Heart right ventricle (tissue), 16 donors: ENCODE measurements at regions not wholly inside any gene's neighbourhood (a gene's known extent, or its start where the extent isn't known, plus 50 kb on each side); places are given as distances from the start of the nearest gene placed in this dataset.

Source experiments
- ATAC-seq, 8 donors: fragments of 200-7000 bp; cut with Tn5 transposase; one replicate each; pipeline ENCODE4 v1.9.1; 2020; ENCODE audit warnings: mild to moderate bottlenecking in 8 of 8, moderate library complexity in 8 of 8, moderate number of reproducible peaks in 1 of 8
- DNase-seq, 2 donors: peaks; one replicate each; pipeline ENCODE4 v3.0.0-alpha.2; 2020
- H3K27ac ChIP-seq, 10 donors: fragments of 200-600 bp; sonication (generic) in 2 of 10; one replicate each; pipeline versions ENCODE4 v1.5.0 to v1.8.0; 2020 to 2022; ENCODE audit warnings: mild to moderate bottlenecking in 3 of 10
- H3K27me3 ChIP-seq, 7 donors: fragments of 200-600 bp; one replicate each; pipeline ENCODE4 v1.8.0; 2021 to 2022; ENCODE audit warnings: mild to moderate bottlenecking in 2 of 7
- H3K36me3 ChIP-seq, 9 donors: fragments of 200-600 bp; sonication (generic) in 1 of 9; one replicate each; pipeline versions ENCODE4 v1.5.0 to v1.8.0; 2020 to 2022; ENCODE audit warnings: mild to moderate bottlenecking in 2 of 9
- H3K4me1 ChIP-seq, 9 donors: fragments of 200-600 bp; sonication (generic) in 1 of 9; one replicate each; pipeline versions ENCODE4 v1.5.0 to v1.8.0; 2020 to 2022; ENCODE audit warnings: mild to moderate bottlenecking in 4 of 9
- H3K4me3 ChIP-seq, 10 donors: fragments of 200-600 bp; sonication (generic) in 2 of 10; one replicate each; pipeline versions ENCODE4 v1.5.0 to v1.8.0; 2020 to 2022; ENCODE audit warnings: mild to moderate bottlenecking in 7 of 10, moderate library complexity in 2 of 10
- H3K9me3 ChIP-seq, 11 donors: fragments of 200-600 bp in 10 of 11; sonication (generic) in 2 of 11; one replicate each; pipeline versions ENCODE4 v1.5.0 to v1.8.0; 2013 to 2022; ENCODE audit warnings: mild to moderate bottlenecking in 2 of 11, control low read depth in 1 of 11, moderate library complexity in 1 of 11
- WGBS, 2 donors: extraction: QIAGEN DNeasy Blood & Tissue Kit; methylation state at CpG; one replicate each; pipeline ENCODE4 v1.1.7; 2013; ENCODE audit warnings: inconsistent platforms in 1 of 2; 5-methylcytosine and 5-hydroxymethylcytosine counted together
- intact Hi-C, 10 donors: fragments of 100-400 bp; cut with DNase I; formaldehyde crosslinking; loops; one replicate each; pipeline versions ENCODE4 v1.11.1 to v1.14.2; 2022
- TF ChIP-seq, protein P1 (sequence below), 9 donors: fragments of 200-600 bp; sonication (generic) in 2 of 9; IDR thresholded peaks; one replicate each; pipeline versions ENCODE4 v1.5.0 to v1.8.0; 2021 to 2022; ENCODE audit warnings: antibody characterized with exemption in 9 of 9, mild to moderate bottlenecking in 5 of 9, moderate library complexity in 1 of 9
- donor health status: Arrhythmogenic right ventricular cardiomyopathy.
- donor health status: ischemic (EF 13 %, LVEDD 7.1; RV severe dilation, severe dysfunction).
- donor health status: healthy with polysubstance abuse.
- donor health status: DM: no; HTN: yes; CAD: no.
- donor health status: DM: no; HTN: no; CAD: no.
- donor health status: ischemic (EF 25% LVEDD 6.9; RV normal size, moderate dysfunction).
- donor health status: ischemic (EF 25% LVEDD 5.7; RV mildly dilated, moderate dysfunction).
- donor health status: healthy.
- donor health status: DM: yes; HTN: yes; CAD: no.
- donor health status: Ischemic cardiomyopathy.
- donor health status: ischemic (EF 35%, LVEDD 5.7; RV mildly dilated, moderate dysfunction).
- donor health status: nonischemic (EF 11% LVEDD 7.7; RV severe dilation, severe dysfunction).
- donor health status: DM: yes; HTN: yes; CAD: no.
- donor health status: PGD.
- donor health status: ischemic (EF 29% LVEDD 5.4; RV normal size, mild dysfunction).
- donor health status: nonischemic (EF 23%, LVEDD 6.1; RV moderate dilation, normal function).

DNA sequence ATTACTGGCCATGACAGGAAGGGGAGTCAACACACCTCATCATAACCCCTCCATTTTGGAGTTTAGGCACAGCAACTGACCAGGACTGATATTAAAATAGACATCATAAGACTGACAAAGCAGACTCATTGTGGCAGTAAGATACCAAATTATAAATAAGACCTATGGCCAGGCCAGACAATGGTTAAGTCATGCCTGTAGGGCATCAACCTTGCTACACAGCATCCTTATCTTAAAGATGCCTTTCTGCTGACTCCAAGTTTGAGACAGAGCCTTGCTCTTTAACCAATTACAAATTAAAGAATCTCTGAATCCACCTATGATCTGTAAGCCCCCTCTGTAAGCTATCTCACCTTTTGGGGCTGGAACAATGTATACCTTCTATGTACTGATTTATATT, 65.5 kb downstream of the VCX2 start:
- Histone ChIP-seq H3K4me3 (no peak overlapping the region), H3K36me3 (no peaks in the 10 kb centered on the region), H3K27ac (no peak overlapping the region), H3K4me1 (no peaks in the 10 kb centered on the region), H3K9me3 (no peaks in the 10 kb centered on the region), H3K27me3 (no peaks in the 10 kb centered on the region)
- no peak for ATAC-seq
- intact Hi-C loops: no loop called here
- DNase-seq: no peak
- TF ChIP-seq, protein P1, sequence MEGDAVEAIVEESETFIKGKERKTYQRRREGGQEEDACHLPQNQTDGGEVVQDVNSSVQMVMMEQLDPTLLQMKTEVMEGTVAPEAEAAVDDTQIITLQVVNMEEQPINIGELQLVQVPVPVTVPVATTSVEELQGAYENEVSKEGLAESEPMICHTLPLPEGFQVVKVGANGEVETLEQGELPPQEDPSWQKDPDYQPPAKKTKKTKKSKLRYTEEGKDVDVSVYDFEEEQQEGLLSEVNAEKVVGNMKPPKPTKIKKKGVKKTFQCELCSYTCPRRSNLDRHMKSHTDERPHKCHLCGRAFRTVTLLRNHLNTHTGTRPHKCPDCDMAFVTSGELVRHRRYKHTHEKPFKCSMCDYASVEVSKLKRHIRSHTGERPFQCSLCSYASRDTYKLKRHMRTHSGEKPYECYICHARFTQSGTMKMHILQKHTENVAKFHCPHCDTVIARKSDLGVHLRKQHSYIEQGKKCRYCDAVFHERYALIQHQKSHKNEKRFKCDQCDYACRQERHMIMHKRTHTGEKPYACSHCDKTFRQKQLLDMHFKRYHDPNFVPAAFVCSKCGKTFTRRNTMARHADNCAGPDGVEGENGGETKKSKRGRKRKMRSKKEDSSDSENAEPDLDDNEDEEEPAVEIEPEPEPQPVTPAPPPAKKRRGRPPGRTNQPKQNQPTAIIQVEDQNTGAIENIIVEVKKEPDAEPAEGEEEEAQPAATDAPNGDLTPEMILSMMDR (IDR thresholded peaks at IDR 0.05): no peak

DNA sequence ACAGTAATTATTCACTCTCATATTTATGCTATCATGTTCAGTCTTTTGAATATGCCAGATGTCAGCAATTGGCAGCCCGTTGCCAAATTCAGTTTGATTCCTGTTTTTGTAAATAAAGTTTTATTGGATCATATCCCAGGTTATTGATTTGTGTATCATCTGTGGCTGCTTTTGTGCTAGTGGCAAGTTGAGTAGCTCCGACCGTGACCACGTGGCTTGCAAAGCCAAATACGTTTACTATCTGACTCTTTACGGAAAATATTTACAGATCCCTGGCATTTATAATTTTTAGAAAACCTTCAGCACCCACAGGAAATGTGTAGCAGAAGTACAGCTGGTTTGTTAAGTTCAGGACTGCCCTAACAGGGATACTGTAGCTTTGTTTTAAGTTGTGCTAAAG, 67.4 kb downstream of the VCX2 start:
- Histone ChIP-seq H3K27ac (no peak overlapping the region), H3K9me3 (no peaks in the 10 kb centered on the region), H3K4me1 (no peaks in the 10 kb centered on the region), H3K27me3 (no peaks in the 10 kb centered on the region), H3K36me3 (no peaks in the 10 kb centered on the region), H3K4me3 (no peak overlapping the region)
- intact Hi-C loops: no loop called here
- ATAC-seq: no peak
- TF ChIP-seq, protein P1 (IDR thresholded peaks at IDR 0.05): no peak
- DNase-seq: no peak
- WGBS, 2 donors: 82 to 89% methylated on average over 6 of the region's 6 CpGs

DNA sequence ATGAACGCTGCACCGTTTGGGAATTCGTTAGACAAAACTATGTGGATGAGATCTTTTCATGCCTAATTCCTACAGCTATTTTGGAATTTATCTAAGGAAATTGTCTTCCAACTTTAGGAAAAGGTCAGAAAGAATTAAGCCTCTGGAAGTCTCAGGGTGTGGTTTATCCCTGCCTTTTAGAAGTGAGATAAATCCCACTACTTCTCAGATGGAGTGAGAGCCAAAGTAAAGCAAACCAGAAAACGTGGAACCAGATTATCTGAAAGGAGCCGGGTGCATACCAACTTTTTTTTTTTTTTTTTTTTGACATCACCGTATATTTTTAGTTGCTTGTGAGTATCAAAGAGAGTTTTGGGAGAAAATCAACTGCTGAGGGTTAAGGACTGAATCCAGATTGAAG, 79.6 kb downstream of the VCX2 start:
- TF ChIP-seq, protein P1 (IDR thresholded peaks at IDR 0.05): no peak
- Histone ChIP-seq H3K9me3 (no peaks in the 10 kb centered on the region), H3K4me1 (no peaks in the 10 kb centered on the region), H3K27me3 (no peaks in the 10 kb centered on the region), H3K36me3 (no peaks in the 10 kb centered on the region), H3K4me3 (no peak overlapping the region), H3K27ac (no peak overlapping the region)
- no peak for ATAC-seq
- WGBS, 2 donors: 19 to 28% methylated on average over 6 of the region's 6 CpGs
- intact Hi-C loops: no loop called here
- no peak for DNase-seq

DNA sequence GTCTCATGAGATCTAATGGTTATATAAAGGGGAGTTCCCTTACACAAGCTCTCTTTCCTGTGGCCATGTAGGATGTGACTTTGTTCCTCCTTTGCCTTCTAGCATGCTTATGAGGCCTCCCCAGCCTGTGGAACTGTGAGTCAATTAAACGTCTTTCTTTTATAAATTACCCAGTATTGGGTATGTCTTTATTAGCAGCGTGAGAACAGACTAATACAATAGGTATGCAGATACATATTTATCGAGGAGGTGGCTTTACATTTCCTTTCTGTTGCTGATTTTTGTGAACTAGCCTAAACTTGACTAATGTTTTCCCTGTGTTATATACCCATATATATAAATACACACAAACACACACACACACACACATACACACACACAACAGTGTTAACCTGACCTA, 80.2 kb downstream of the VCX2 start:
- WGBS, 2 donors: 70 to 78% methylated on average over 3 of the region's 3 CpGs
- Histone ChIP-seq H3K27ac (no peak overlapping the region), H3K9me3 (no peaks in the 10 kb centered on the region), H3K27me3 (no peaks in the 10 kb centered on the region), H3K4me1 (no peaks in the 10 kb centered on the region), H3K36me3 (no peaks in the 10 kb centered on the region), H3K4me3 (no peak overlapping the region)
- intact Hi-C loops: no loop called here
- no peak for DNase-seq
- TF ChIP-seq, protein P1 (IDR thresholded peaks at IDR 0.05): no peak
- no peak for ATAC-seq

GRCh38 chrX:8090482-8090881, 80.6 kb downstream of the VCX2 start:
- 97 to 98% methylated on average over 3 of the region's 3 CpGs for WGBS, 2 donors
- Histone ChIP-seq H3K4me3 (no peak overlapping the region), H3K27ac (no peak overlapping the region), H3K4me1 (no peaks in the 10 kb centered on the region), H3K27me3 (no peaks in the 10 kb centered on the region), H3K9me3 (no peaks in the 10 kb centered on the region), H3K36me3 (no peaks in the 10 kb centered on the region)
- intact Hi-C loops: no loop called here
- TF ChIP-seq, protein P1 (IDR thresholded peaks at IDR 0.05): no peak
- ATAC-seq: no peak
- DNase-seq: no peak
